Pancreas (tissue), 10 donors: ENCODE measurements at regions not wholly inside any gene's neighbourhood (a gene's known extent, or its start where the extent isn't known, plus 50 kb on each side); places are given as distances from the start of the nearest gene placed in this dataset.
A peak's percentile ranks its signal among the peaks of the same experiment; 100 is the strongest.

ENCODE experiments used
- ATAC-seq, 4 donors: fragments of 200-7000 bp; cut with Tn5 transposase; one replicate each; pipeline versions ENCODE4 v1.8.0 to v1.9.1; 2020; ENCODE audit warnings: mild to moderate bottlenecking in 4 of 4, moderate library complexity in 4 of 4
- DNase-seq, 6 donors: peaks; one replicate each; pipeline ENCODE4 v3.0.0-alpha.2; 2020
- FAIRE-seq: peaks from 2 replicates; lab custom pipeline; 2012; peaks lifted over from hg19 to GRCh38; lab: Jason Lieb, UNC
- H3K27ac ChIP-seq, 4 donors: fragments of 200-600 bp; sonication (generic); 1 replicate in 3 of 4; 2 replicates in 1 of 4; pipeline versions ENCODE4 v1.5.0 to v1.8.0; 2020
- H3K27me3 ChIP-seq, 4 donors: fragments of 200-600 bp; one replicate each; pipeline ENCODE4 v1.8.0; 2021
- H3K36me3 ChIP-seq, 3 donors: fragments of 200-600 bp; sonication (generic) in 1 of 3; one replicate each; pipeline versions ENCODE4 v1.5.0 to v1.8.0; 2020 to 2021
- H3K4me1 ChIP-seq, 3 donors: fragments of 200-600 bp; one replicate each; pipeline ENCODE4 v1.8.0; 2021
- H3K4me3 ChIP-seq, 4 donors: fragments of 200-600 bp; sonication (generic) in 2 of 4; one replicate each; pipeline versions ENCODE4 v1.5.0 to v1.8.0; 2020 to 2021
- H3K9me3 ChIP-seq, 4 donors: fragments of 200-600 bp; one replicate each; pipeline ENCODE4 v1.8.0; 2021
- WGBS, 2 donors: extraction: QIAGEN DNeasy Blood & Tissue Kit; methylation state at CpG; one replicate each; pipeline ENCODE4 v1.1.7; 2013; 5-methylcytosine and 5-hydroxymethylcytosine counted together
- intact Hi-C, 3 donors: fragments of 100-400 bp; cut with DNase I; formaldehyde crosslinking; loops; one replicate each; pipeline versions ENCODE4 v1.11.1 to v1.14.2; 2022
- TF ChIP-seq, protein P1 (sequence below), 4 donors: fragments of 200-600 bp; sonication (generic) in 3 of 4; IDR thresholded peaks; one replicate each; pipeline versions ENCODE4 v1.5.0 to v1.8.0; 2021; ENCODE audit warnings: antibody characterized with exemption in 4 of 4
- donor health status: healthy with polysubstance abuse.
- donor health status: DM: no; HTN: no; CAD: no; lungs with moderate emphysema.
- donor health status: DM: no; HTN: no; CAD: no.
- donor health status: control.
- donor health status: control.
- donor health status: Bipolar disorder and iron deficiency.
- donor health status: DM: yes; HTN: yes; CAD: no.
- donor health status: DM: no; HTN: no; CAD: no.
- donor health status: DM: no; HTN: no; CAD: no.
- donor health status: DM: yes; HTN: yes; CAD: no.

DNA sequence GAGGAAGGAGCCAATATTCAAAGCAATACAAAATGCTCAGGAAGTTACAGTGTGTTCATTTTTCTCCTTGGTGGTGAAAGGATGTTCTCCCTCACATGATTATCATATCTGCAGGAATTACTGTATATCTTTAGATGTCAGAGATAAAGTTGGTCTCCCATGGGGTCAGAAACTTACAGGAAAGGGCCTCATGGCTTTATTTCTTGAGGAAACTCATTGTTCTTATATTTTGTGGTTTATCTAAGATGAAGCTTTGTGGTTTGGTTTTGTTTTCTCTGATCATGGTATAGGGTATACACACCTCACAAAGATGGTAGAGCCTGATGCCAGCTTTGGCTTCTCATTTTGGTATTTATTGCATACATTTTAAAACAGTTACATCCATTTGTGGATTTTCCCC lies 100.5 kb upstream of the STXBP5 start:
- no peaks in the 10 kb centered on the region for H3K9me3 ChIP-seq
- FAIRE-seq (no peak), DNase-seq (no peak), ATAC-seq (no peak)
- H3K27ac ChIP-seq = no peak overlapping the region
- no peaks in the 10 kb centered on the region for H3K36me3 ChIP-seq
- no peaks in the 10 kb centered on the region for H3K27me3 ChIP-seq
- TF ChIP-seq, protein P1, sequence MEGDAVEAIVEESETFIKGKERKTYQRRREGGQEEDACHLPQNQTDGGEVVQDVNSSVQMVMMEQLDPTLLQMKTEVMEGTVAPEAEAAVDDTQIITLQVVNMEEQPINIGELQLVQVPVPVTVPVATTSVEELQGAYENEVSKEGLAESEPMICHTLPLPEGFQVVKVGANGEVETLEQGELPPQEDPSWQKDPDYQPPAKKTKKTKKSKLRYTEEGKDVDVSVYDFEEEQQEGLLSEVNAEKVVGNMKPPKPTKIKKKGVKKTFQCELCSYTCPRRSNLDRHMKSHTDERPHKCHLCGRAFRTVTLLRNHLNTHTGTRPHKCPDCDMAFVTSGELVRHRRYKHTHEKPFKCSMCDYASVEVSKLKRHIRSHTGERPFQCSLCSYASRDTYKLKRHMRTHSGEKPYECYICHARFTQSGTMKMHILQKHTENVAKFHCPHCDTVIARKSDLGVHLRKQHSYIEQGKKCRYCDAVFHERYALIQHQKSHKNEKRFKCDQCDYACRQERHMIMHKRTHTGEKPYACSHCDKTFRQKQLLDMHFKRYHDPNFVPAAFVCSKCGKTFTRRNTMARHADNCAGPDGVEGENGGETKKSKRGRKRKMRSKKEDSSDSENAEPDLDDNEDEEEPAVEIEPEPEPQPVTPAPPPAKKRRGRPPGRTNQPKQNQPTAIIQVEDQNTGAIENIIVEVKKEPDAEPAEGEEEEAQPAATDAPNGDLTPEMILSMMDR (IDR thresholded peaks at IDR 0.05) = no peak
- intact Hi-C loops = no loop called here
- no peaks in the 10 kb centered on the region for H3K4me1 ChIP-seq
- H3K4me3 ChIP-seq = no peak overlapping the region

- FAIRE-seq (no peak), DNase-seq (no peak), ATAC-seq (no peak)
- Histone ChIP-seq H3K4me3 (no peak overlapping the region), H3K27me3 (no peaks in the 10 kb centered on the region), H3K4me1 (no peaks in the 10 kb centered on the region), H3K9me3 (no peaks in the 10 kb centered on the region), H3K27ac (no peak overlapping the region), H3K36me3 (no peaks in the 10 kb centered on the region)
- TF ChIP-seq, protein P1 (IDR thresholded peaks at IDR 0.05) = no peak
- 92 to 97% methylated on average over 5 of the region's 5 CpGs for WGBS, 2 donors
- intact Hi-C loops = no loop called here
Measured at GRCh38 chr6:147105786-147106185, 98.4 kb upstream of the STXBP5 start.

DNA sequence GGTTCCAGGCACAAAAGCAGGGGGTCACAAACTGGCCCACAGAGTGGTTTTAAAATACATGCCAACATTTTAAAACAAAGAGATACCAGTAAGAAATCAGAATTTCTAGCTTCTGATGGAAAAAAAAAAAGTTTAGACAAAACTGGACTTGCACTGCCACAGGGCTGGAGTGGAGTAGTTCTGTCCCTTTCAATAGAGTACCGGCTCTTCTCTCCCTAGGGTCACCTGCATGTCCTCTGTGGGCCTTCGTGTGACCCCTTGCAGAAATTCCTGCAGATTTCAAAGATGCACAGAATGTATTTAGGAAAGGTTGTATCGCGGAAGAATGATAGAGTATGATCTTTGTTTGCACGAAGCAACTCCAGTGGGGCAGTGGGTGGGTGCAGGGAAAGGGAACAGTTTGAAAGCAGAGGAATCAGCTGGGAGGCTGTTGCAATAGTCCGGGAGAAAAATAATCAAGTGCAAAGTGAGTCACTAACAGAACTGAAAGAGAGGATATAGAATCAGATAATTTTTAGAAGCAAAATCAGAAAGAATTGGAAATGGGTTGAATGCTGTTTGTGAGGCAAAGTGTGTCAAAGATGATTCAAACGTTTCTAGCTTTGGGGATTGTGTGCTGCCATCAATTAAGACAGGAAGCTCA lies 97.3 kb upstream of the STXBP5 start:
- Histone ChIP-seq H3K36me3 (no peaks in the 10 kb centered on the region), H3K4me1 (no peaks in the 10 kb centered on the region), H3K9me3 (no peaks in the 10 kb centered on the region), H3K4me3 (no peak overlapping the region), H3K27ac (no peak overlapping the region), H3K27me3 (no peaks in the 10 kb centered on the region)
- DNase-seq (no peak), ATAC-seq (peak in 2 of 4 donors; percentile 19 to 68), FAIRE-seq (no peak)
- intact Hi-C loops = no loop called here
- TF ChIP-seq, protein P1 (IDR thresholded peaks at IDR 0.05) = no peak
- WGBS, 2 donors = 63 to 67% methylated on average over 7 of the region's 7 CpGs

DNA sequence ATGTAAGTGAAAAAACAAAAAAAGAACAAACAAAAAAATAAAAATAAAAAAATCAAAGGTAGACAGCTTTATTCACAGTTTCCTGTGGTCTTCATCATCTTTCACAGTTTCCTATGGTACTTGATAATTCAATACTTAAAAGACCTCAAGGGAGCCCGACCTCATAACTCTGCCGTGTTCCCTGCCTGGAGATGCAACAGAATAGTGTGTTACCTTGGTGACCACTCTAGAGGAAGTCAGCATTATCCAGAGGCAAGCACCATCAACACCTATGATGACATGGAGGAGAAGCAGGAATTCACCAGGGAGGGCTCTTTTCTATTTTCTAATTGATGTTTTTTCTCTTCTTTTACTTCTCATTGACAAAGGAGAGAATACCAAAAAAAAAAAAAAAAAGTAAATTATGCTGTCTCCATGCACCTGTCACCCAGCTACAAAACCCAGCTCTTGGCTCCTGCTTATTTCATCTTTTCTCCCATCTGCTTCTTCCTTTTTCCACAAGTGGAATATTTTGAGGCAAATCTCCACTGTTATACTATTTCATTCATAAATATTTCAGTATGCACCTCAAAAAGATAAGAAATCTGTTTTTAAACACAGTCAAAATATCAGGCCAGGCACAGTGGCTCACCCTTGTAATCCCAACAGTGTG lies 95.8 kb upstream of the STXBP5 start:
- Histone ChIP-seq H3K9me3 (no peaks in the 10 kb centered on the region), H3K27ac (no peak overlapping the region), H3K4me3 (no peak overlapping the region), H3K27me3 (no peaks in the 10 kb centered on the region), H3K4me1 (no peaks in the 10 kb centered on the region), H3K36me3 (no peaks in the 10 kb centered on the region)
- intact Hi-C loops = no loop called here
- DNase-seq (no peak), ATAC-seq (peak in 2 of 4 donors; percentile 47 to 76), FAIRE-seq (no peak)
- TF ChIP-seq, protein P1 (IDR thresholded peaks at IDR 0.05) = no peak
- 90 to 91% methylated on average over 2 of the region's 2 CpGs for WGBS, 2 donors

DNA sequence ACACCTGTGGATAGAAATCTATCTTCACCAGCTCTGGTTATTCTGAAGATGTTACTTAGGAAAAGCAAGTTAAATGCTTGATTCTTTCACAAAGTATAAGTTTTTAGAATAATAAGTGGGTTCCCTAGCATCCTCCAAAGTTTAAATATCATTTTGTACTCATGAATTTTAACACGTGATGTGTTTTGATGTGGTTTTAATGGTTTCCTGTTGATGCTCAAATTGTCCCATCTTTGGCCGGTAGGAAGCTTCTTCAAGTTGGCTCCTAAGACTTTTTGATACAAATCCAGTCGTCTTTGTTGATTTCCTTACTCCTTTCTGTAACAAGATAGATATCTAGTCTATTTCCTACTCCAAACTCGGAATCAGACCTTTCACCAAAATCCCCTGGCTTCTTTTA lies 94.5 kb upstream of the STXBP5 start:
- no peaks in the 10 kb centered on the region for H3K36me3 ChIP-seq
- TF ChIP-seq, protein P1 (IDR thresholded peaks at IDR 0.05) = no peak
- no peak for FAIRE-seq
- 83 to 91% methylated on average over 4 of the region's 4 CpGs for WGBS, 2 donors
- no peaks in the 10 kb centered on the region for H3K9me3 ChIP-seq
- DNase-seq = no peak
- ATAC-seq = no peak
- no peak overlapping the region for H3K27ac ChIP-seq
- intact Hi-C loops = no loop called here
- no peaks in the 10 kb centered on the region for H3K4me1 ChIP-seq
- no peak overlapping the region for H3K4me3 ChIP-seq
- no peaks in the 10 kb centered on the region for H3K27me3 ChIP-seq
